ENCODE measurements at regions not wholly inside any gene's neighbourhood (a gene's known extent, or its start where the extent isn't known, plus 50 kb on each side); places are given as distances from the start of the nearest gene placed in this dataset.

DNA sequence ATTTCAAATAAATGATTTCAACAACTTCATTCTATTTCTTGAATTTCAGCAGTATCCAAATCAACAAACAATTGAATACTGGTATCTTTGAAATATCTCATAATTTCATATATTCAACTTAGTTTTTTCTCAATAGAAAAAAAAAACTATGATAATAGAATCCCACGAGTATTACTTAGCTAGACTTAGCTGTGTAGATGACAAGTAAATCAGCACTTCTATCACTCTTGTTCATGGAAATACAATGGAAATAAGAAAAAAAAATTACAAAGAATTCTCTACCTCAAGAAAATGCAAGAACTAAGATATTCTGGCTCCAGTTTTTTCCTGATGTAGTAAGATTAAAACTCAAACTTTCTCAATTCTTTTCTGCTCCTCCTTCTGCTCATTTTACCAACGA, 256.2 kb upstream of the KYNU start:
- TF ChIP-seq EP300 (IDR thresholded peaks at IDR 0.05; ENCODE audit: borderline replicate concordance in 1 of 2, low read depth in 2 of 2, low read length in 2 of 2) (no peak), POLR2A (IDR thresholded peaks at IDR 0.05; ENCODE audit: control extremely low read depth in 1 of 2, low read depth in 2 of 2, low read length in 2 of 2) (no peak)

Data from H1 (cell line).